Breast epithelium (tissue), 4 donors: ENCODE measurements at regions not wholly inside any gene's neighbourhood (a gene's known extent, or its start where the extent isn't known, plus 50 kb on each side); places are given as distances from the start of the nearest gene placed in this dataset.

Source experiments
- DNase-seq, 2 donors: peaks; one replicate each; pipeline ENCODE4 v3.0.0-alpha.2; 2019; ENCODE audit warnings: low spot score in 2 of 2
- H3K27ac ChIP-seq, 2 donors: fragments of 200-600 bp; sonication (generic) in 1 of 2; one replicate each; pipeline ENCODE4 v1.5.1; 2016 to 2019; ENCODE audit warnings: mild to moderate bottlenecking in 1 of 2
- H3K27me3 ChIP-seq, 2 donors: fragments of 200-600 bp; sonication (generic) in 1 of 2; one replicate each; pipeline versions ENCODE4 v1.5.1 to v1.6.0; 2017 to 2019; ENCODE audit warnings: control low read depth in 1 of 2, mild to moderate bottlenecking in 1 of 2
- H3K36me3 ChIP-seq: fragments of 200-600 bp; one replicate; pipeline ENCODE4 v1.5.1; 2019
- H3K4me1 ChIP-seq, 2 donors: fragments of 200-600 bp; sonication (generic); one replicate each; pipeline ENCODE4 v1.5.1; 2016 to 2019; ENCODE audit warnings: control low read depth in 1 of 2
- H3K4me3 ChIP-seq, 3 donors: fragments of 200-600 bp; sonication (generic); 1 replicate in 2 of 3; 2 replicates in 1 of 3; pipeline ENCODE4 v1.5.1; 2016 to 2019; ENCODE audit warnings: mild to moderate bottlenecking in 3 of 3, moderate library complexity in 2 of 3
- H3K9me3 ChIP-seq, 2 donors: fragments of 200-600 bp; sonication (generic) in 1 of 2; one replicate each; pipeline ENCODE4 v1.5.1; 2016 to 2019; ENCODE audit warnings: control low read depth in 1 of 2
- POLR2A ChIP-seq: fragments of 450-650 bp; IDR thresholded peaks from one replicate; pipeline ENCODE4 v1.6.1; 2016; ENCODE audit warnings: antibody characterized with exemption, mild to moderate bottlenecking, moderate library complexity
- POLR2AphosphoS5 ChIP-seq, 3 donors: sonication (generic); formaldehyde crosslinking; IDR thresholded peaks; one replicate each; pipeline ENCODE4 v1.6.1; 2017; ENCODE audit warnings: antibody characterized with exemption in 3 of 3
- intact Hi-C: fragments of 100-400 bp; cut with DNase I; formaldehyde crosslinking; loops from one replicate; pipeline ENCODE4 v1.15.1; 2023; ENCODE audit warnings: low total_unique reads
- TF ChIP-seq, protein P1 (sequence below), 3 donors: fragments of 450-650 bp; IDR thresholded peaks; one replicate each; pipeline ENCODE4 v1.5.1; 2016 to 2017; ENCODE audit warnings: antibody characterized with exemption in 3 of 3, mild to moderate bottlenecking in 3 of 3, moderate library complexity in 3 of 3

DNA sequence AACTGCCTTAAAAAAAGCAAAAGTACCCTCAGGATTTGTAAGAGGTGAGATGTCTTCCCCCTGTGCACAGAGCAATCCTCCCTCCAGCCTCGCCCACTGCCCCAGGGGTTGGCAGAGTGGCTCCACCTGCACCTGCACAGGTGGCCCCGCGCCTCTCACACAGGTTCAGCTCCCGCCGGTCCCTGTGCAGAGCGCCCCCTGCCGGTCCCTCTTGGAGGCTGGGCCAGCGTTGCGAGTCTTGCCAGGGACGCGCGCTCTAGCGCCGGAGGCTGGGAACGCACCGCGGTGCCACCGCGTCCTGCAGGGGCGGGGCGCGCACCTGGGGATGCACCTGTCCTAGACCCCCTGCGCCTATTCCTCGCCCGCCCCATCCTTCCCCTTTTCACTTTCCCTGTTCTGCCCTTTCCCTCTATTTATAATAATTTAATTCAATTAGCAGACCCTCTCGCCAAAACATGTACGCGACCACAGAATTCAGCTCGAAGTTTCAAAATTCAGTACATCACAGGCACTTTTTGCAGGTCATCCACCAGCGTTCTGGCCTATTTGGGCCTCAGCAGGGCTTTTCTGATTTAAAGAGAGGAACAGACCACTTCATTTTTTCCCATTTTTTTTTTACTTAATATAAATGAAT lies 618.6 kb downstream of the AACS start:
- Histone ChIP-seq H3K27ac (no peak overlapping the region), H3K4me3 (no peak overlapping the region), H3K4me1 (no peaks in the 10 kb centered on the region), H3K36me3 (no peaks in the 10 kb centered on the region), H3K27me3 (peaks cover 0 to 17% of the 10 kb centered on the region in 2 donors), H3K9me3 (no peaks in the 10 kb centered on the region)
- no peak for DNase-seq
- TF ChIP-seq POLR2A, result no peak
- TF ChIP-seq, protein P1, sequence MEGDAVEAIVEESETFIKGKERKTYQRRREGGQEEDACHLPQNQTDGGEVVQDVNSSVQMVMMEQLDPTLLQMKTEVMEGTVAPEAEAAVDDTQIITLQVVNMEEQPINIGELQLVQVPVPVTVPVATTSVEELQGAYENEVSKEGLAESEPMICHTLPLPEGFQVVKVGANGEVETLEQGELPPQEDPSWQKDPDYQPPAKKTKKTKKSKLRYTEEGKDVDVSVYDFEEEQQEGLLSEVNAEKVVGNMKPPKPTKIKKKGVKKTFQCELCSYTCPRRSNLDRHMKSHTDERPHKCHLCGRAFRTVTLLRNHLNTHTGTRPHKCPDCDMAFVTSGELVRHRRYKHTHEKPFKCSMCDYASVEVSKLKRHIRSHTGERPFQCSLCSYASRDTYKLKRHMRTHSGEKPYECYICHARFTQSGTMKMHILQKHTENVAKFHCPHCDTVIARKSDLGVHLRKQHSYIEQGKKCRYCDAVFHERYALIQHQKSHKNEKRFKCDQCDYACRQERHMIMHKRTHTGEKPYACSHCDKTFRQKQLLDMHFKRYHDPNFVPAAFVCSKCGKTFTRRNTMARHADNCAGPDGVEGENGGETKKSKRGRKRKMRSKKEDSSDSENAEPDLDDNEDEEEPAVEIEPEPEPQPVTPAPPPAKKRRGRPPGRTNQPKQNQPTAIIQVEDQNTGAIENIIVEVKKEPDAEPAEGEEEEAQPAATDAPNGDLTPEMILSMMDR (IDR thresholded peaks at IDR 0.05), result peak in 2 of 3 donors; percentile 13 to 35
- intact Hi-C loops, result no loop called here

DNA sequence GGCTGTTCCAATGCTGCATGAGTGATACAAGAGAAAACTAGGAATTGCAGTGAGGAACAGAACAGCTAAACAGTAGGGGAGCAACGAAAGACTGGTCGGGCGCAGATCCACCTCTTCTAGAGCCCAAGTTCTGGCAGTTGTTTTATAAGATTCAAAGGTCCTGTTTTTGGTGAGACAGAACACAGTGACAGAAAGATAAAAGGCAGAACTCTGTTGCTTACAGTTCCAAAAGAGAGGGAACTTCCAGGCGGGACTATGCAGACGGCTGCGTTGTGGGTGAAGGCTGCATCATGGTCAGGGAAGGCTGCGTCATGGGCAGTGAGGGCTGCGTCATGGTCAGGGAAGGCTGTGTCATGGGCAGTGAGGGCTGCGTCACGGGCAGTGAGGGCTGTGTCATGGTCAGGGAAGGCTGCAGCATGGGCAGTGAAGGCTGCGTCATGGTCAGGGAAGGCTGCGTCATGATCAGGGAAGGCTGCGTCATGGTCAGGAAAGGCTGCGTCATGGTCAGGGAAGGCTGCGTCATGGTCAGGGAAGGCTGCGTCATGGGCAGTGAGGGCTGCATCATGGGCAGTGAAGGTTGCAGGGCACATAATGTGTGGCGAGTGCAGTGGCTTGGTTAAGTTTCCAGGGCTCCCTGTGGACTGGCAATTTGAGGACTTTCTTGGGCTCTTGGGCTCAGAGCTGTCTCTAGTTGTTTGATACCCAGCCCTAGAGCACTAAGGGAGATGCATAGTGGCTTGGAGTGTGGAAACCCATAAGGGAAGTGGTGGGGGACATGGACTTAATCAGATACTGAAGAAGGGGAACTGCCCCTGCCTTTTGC lies 619.9 kb downstream of the AACS start:
- TF ChIP-seq, protein P1 (IDR thresholded peaks at IDR 0.05), result no peak
- no peak for TF ChIP-seq POLR2A
- no peak for TF ChIP-seq POLR2AphosphoS5 (IDR thresholded peaks at IDR 0.05)
- Histone ChIP-seq H3K27ac (no peak overlapping the region), H3K36me3 (no peaks in the 10 kb centered on the region), H3K4me3 (no peak overlapping the region), H3K9me3 (no peaks in the 10 kb centered on the region), H3K27me3 (peaks cover 0 to 21% of the 10 kb centered on the region in 2 donors), H3K4me1 (no peaks in the 10 kb centered on the region)
- intact Hi-C loops, result no loop called here
- no peak for DNase-seq

DNA sequence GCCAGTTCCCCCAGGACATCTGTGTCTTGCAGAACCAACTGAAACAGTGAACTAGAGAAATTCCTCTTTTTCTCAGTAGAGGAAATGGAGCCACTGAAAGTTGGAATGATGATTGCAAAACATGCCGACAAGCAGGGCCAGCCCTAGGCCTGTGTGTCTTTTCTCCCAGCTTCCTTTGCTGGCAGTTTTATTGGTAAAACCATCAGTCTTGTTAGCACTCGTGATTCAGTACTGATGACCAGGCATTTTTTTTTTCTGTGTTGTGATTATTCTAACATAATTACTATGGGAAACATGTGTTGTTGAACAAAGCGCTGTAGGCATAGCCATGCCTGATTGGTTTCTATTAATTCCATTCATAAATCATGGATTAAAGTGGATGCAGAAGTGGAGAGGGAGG lies 620.7 kb downstream of the AACS start:
- no peak for DNase-seq
- no peaks in the 10 kb centered on the region for H3K4me1 ChIP-seq
- intact Hi-C loops, result no loop called here
- H3K36me3 ChIP-seq, result no peaks in the 10 kb centered on the region
- H3K27ac ChIP-seq, result no peak overlapping the region
- peaks cover 0 to 21% of the 10 kb centered on the region in 2 donors for H3K27me3 ChIP-seq
- TF ChIP-seq, protein P1 (IDR thresholded peaks at IDR 0.05), result no peak
- TF ChIP-seq POLR2AphosphoS5 (IDR thresholded peaks at IDR 0.05) (no peak), POLR2A (no peak)
- H3K9me3 ChIP-seq, result no peaks in the 10 kb centered on the region
- H3K4me3 ChIP-seq, result no peak overlapping the region

DNA sequence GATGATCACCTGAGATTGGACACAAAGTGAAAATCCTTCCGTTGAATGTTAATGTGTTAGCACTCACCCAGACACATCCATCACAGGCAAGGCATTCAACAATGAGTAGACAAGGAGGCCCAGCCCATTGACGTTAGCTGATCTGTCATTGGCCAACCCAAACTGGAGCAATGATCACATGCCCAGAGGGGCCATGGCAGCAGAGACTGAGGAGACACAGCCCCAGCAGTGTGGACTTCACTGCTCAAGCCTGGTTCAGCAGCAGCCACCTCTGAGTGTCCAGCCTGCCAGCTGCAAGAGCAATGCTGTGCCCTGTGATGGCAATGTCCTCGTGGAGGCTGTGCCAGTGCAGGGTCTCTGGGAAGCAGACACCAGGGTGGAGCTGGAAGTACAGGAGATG lies 622.2 kb downstream of the AACS start:
- H3K4me3 ChIP-seq, result no peak overlapping the region
- H3K27ac ChIP-seq, result no peak overlapping the region
- intact Hi-C loops, result no loop called here
- DNase-seq, result no peak
- no peaks in the 10 kb centered on the region for H3K9me3 ChIP-seq
- TF ChIP-seq, protein P1 (IDR thresholded peaks at IDR 0.05), result no peak
- TF ChIP-seq POLR2AphosphoS5 (IDR thresholded peaks at IDR 0.05), result no peak
- TF ChIP-seq POLR2A, result no peak
- no peaks in the 10 kb centered on the region for H3K36me3 ChIP-seq
- no peaks in the 10 kb centered on the region for H3K4me1 ChIP-seq
- peaks cover 0 to 21% of the 10 kb centered on the region in 2 donors for H3K27me3 ChIP-seq

DNA sequence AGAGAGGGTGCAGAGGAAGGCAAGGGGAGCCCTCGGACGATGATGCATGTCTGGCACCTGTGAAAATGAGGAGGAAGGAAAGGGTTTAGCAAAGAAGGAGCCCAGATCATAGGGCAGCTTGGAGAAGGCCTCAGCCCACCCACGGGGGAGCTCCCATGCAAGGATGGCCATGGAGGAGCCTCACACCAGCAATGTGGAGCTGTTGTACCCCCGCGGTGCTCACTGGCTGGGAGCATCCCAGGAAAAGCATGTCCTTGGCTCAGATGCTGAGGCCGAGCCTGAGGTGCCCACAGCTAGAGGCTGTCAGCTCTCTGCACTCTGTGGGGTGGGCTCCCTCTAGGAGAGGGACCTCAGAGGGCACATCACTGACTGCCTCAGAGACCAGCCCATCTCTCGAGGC lies 622.6 kb downstream of the AACS start:
- no peak for DNase-seq
- peaks cover 0 to 21% of the 10 kb centered on the region in 2 donors for H3K27me3 ChIP-seq
- TF ChIP-seq, protein P1 (IDR thresholded peaks at IDR 0.05), result no peak
- no peak for TF ChIP-seq POLR2A
- TF ChIP-seq POLR2AphosphoS5 (IDR thresholded peaks at IDR 0.05), result no peak
- no peaks in the 10 kb centered on the region for H3K4me1 ChIP-seq
- intact Hi-C loops, result no loop called here
- no peak overlapping the region for H3K4me3 ChIP-seq
- no peak overlapping the region for H3K27ac ChIP-seq
- H3K9me3 ChIP-seq, result no peaks in the 10 kb centered on the region
- H3K36me3 ChIP-seq, result no peaks in the 10 kb centered on the region
